OCI-M2 (cell line): ENCODE measurements at regions not wholly inside any gene's neighbourhood (a gene's known extent, or its start where the extent isn't known, plus 50 kb on each side); places are given as distances from the start of the nearest gene placed in this dataset.

Source experiments
- DNase-seq: peaks from one replicate; lab custom pipeline; 2025; ENCODE audit not compliant: unreplicated experiment; lab: John Stamatoyannopoulos, UW

DNA sequence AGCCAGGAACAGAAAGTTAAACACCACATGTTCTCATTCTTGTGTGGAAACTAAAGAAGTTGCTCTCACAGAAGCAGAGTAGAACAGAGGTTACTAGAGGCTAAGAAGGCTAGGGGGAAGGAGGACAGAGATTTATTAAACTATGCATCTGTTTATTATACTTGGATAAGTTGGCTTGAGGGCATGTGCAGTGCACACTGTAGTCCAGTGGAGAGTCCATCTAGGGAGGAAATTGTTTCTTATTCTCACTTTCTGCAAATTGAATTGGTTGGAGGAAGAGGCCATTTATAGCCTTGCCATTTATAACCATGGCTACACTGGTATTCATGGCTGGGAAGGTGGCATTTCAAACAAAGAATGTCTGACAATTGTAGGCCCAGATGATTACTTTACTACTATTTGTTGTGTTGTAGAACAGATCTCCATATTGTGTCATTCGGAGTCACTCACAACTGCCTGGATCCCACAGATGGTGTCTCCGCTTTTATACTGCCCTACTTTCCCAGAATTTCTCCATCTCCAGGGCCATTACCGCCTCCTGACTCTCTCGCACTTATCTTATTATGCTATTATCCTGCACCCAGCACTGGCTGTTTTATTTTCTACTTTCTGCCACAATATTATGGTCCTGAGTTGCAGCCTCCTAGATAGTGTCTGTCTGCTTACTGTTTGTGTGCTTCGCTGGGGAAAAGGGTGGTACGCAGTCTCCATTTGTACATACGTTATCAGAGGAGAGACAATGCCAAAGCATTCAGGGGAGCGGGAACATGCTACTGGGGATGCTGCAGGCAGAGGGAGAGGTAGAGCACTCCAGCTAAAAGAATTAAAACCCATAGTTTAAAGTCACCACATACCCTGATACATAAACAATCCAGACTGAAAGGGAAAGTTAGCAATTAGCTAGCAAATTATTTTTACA lies 169.3 kb upstream of the BLID start:
- no peak for DNase-seq

DNA sequence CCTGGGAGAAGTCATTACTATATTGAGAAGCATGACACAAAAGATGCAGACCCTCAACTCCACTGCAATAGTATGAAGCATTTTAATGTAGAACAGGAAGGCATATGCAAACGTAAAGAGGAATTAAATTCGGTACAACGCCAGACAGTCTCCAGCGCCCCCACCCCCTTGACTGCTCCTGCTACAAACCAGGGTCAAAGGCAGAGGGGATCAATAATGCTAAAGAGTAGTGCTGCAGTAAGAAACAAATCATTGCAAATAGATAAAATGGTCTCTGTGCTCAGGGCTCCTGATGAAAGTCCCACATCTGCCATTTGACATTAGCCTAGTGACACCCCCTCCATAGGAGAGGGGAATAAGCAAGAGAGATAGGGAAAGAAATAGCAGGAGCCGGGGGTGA lies 164.9 kb upstream of the BLID start:
- no peak for DNase-seq

DNA sequence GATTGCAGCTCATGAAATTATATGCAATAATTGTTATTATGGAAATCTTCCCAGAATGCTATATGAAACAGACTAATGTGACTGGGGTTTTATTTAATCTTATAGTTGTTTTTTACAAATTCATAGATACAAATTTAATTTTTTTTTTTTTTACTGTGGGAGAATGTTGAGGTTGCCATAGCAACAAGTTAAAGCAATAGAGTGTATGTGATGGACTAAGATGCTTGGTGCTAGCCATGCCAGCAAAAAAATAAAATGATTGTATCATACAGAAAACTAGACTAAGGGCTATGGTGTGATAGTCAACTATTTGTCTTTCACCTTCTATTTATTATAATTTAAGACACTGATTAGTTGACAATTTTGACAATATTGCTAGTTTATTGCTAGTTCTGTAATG lies 163.2 kb upstream of the BLID start:
- DNase-seq, result no peak

DNA sequence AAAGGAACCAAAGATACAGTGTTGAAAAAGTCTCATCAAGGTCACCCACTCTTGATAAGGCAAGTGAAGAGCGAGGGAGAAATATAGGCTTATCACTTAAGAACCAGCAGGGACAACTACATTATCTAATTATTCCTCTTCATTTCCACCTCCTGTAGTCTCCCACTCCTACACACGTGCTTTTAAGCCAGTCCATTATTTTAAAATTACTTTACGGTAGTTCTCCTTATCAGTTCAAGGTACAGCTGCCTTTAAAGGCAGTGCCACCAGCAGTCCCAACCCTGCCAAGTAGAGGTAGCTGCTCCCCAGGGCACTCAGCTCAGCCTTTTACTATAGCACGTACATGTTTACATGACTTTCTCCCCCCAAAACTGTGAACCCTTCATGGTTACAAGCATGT lies 161.5 kb upstream of the BLID start:
- no peak for DNase-seq

DNA sequence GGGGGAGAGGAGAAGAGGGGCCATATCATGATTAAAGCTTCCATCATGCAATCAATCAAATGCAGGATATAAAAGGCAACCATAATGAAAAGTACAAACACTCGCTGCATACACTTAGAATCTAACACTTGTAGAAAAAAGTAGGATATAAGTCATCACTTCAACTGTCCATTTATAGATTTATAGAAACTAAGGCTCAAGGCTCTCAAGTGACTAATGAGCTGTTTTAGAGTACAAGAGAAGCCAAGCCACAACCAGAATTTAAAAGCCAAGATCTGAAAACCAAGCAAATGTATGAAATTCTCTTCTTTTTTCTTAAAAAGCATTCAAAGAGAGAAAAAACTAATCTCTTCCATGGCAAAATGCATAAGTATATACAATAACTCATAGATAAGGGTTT lies 160.2 kb upstream of the BLID start:
- DNase-seq, result no peak

DNA sequence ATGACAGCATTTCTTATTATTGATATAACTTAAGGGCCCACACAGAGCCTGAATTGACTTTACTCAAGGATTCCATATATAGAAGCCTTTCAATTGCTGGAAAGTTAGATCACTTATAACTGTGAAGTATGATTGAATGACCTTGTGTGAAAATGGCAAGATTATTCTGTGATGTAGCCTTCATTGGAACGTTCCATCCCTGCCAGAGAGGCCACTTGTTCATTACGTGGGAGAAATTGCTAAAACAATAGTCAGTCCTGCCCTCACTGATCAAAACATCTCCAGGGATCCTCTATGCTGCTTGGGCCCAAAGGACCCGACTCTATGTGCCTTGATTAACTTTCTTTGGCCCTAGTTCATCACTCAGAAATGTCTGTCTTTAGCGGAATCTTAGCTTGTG lies 159.5 kb upstream of the BLID start:
- DNase-seq, result no peak

DNA sequence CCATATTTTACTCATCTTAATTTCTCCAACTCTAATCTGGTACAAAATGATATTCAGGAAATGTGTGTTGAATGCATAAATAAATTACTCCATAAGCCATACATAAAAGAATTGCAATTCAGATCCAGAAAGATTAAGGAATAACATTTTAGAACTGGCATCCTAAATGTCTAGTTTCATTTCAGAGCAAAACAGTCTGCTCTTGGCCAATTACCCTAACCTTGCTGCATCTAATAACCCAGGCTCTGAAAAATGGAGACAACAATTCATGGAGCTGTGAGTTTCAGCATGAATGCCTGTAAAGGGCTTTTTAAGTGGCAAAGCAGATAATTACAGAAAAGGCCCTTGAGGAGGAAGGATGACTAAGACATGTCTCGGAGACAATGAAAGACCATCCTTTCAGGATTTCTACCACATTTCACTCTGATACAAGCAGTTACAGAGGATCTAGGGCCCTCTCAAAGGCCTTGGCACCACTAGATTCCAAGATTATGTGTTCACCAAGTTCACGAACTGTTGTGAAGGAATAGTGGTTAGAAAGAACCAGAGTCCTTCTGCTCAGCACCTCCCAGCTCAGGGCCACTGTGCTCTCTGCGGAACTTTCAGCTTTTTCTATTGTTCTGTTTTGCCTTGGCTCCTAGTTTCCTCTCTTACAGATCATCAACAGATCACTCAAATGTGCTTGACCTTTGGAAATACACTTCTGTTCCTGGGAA lies 157.6 kb upstream of the BLID start:
- no peak for DNase-seq

DNA sequence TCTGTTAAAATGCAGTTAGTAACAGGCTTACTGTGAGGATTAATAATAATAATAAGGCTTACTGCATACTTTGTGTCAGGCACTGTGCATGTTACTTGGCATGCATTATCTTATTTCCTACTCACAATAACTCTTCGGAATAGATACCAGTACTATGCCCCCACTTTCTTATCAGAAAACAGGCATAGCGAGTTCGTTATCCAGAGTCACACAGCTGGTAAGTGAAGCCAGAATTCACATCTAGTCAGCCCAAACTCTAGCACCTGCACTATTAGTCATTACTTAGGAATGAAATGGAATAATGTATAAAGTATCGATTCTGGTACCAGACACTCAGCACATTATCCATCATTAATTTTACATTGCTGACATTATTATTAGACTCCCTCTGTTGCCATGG lies 155.7 kb upstream of the BLID start:
- DNase-seq, result no peak

DNA sequence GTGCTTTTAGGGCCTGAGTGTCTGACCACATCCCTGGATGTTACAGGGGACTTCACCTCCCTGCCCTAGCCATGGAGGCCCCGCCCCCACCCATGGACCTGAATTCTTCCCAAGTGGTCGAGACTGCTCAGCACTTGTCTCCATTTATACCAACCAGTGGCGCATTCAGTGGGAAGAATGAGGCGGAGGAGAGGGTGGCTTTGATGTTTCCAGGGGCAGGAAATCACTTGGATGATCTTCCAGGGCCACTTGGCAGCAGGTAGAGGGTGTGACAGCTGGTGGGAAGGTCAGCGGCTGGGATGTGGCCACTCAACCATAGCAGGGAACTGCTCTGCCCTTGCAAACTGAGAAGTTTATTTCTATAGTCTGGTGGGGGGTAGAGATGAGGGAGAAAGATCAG lies 155.1 kb upstream of the BLID start:
- DNase-seq, result no peak

DNA sequence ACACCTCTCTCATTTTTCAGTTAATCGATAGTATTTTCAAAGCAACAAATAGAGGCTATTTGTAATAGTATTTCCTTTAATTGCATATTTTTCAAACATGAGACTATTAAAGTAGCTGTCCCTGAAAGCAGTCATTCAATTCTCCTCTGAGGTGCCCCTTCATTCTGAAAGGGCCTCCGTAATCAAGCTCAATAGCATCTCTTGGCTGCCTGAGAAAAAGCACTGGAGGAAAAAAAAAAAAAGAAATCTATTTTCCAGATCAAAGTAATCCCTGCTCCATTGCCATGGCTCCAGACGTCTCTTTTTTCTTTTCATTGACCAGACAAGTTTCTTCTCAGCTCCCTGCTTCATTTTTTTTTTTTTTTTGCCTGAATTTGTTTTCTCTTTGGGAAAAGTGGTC lies 154.5 kb upstream of the BLID start:
- no peak for DNase-seq

DNA sequence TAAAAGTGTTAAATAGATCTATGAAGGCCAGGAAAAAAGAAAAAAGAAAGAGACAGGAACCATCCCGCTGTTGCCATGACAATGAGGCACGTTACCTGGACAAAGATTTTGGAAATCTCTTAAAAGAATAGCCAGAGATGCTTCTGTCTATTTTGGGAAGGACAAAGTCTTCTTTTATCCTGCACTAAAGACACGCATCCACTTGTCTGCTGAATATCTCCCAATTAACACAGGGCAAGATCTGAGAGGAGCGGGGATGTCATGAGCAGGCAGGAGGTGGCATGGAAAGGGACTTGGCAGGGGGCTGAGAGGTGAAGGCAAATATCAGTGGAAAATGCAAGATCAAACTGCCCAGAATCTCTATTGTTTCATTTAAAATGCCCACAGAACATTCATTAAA lies 153.8 kb upstream of the BLID start:
- no peak for DNase-seq

DNA sequence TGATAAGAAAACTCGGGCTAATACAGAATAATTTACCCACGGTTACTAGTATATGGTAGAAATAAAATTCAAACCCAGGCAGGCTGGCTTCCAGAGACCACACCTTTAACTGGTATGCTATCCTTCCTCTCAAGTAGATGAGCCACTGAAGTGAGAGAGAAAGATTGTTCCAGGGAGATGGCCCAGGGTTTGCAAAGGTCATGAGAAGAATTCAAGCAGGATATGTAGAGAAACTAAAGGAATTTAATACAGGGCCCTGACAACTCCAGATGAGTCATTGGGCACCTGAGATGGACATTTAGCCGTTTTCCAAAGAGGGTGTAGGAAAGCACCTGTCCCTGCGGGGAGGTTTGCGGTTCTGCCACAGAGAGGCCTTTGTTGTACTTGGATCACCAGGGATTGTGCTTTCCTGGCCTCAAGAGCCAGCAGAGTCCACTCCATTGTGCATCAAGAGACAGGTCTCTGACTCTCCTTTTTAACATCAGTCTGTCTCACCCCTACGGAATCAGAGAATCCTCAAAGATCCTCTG lies 152.7 kb upstream of the BLID start:
- DNase-seq, result no peak

DNA sequence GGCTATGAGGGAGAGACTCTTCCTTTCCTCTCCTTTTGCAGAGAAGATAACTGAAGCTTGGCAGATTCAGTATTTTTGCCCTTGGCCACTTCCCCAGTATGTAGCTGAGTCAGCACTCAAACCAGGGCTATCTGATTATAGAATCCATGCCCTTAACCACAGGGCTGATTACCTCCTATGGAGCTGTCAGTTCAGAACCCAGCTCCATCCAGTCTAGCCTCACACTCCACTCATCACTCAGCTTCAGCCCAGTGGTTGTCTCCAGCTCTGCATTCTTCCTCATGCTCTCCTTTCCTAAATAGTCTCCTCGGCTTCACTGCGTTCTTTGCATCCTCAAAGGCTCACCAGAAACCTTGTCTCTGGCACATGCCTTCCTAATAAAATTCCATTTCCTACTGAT lies 151.6 kb upstream of the BLID start:
- no peak for DNase-seq

DNA sequence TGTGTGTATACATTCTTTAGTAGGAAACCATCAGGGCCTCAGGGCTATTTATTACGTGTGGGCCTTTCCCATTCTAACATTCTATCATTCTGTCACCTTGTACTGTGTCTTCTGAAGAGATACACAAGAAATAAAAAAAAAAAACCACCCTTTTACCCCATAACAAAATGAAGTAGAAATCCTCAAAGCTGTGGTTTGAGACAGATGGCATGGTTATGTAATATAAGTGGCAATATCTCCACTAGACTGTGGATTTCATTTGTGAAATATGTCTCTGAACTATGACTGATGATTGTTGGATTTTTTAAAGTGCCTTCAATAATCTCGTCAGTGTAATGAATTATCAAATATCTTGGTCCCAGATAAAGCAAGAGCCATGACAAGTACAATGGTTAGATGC lies 150.0 kb upstream of the BLID start:
- DNase-seq, result no peak

DNA sequence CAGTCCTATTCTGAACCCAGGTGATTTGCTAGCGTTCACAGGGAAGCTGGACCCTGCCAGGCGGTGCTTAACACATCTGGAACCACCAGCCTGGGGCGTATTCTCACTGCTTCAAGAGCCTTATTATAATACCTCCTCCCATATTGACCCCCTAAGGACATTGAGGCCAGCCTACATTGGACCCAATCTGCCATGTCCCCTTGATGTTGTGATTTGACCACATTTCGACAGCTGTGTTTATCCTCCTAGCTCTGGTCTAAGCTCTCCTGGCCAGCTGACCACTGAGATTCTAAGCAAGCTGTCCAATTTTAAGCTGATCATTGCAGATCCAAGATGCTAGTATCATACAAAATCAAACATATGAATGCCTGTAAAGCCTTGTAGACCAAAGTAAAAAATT lies 148.1 kb upstream of the BLID start:
- no peak for DNase-seq

DNA sequence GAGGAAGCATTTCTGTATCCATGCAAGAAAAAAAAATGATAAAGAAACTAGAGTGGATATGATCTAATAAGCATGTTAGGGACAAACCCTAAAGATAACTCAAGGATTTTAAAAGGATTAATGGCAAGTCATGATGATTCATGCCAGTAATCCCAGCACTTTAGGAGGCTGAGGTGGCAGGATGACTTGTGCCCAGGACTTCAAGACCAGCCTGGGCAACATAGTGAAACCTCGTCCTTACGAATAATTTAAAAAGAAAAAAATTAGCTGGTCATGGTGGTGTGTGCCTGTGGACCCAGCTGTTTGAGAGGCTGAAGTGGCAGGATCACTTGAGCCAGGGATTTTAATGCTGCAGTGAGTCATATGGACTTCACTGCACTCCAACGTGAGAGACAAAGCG lies 145.5 kb upstream of the BLID start:
- no peak for DNase-seq

DNA sequence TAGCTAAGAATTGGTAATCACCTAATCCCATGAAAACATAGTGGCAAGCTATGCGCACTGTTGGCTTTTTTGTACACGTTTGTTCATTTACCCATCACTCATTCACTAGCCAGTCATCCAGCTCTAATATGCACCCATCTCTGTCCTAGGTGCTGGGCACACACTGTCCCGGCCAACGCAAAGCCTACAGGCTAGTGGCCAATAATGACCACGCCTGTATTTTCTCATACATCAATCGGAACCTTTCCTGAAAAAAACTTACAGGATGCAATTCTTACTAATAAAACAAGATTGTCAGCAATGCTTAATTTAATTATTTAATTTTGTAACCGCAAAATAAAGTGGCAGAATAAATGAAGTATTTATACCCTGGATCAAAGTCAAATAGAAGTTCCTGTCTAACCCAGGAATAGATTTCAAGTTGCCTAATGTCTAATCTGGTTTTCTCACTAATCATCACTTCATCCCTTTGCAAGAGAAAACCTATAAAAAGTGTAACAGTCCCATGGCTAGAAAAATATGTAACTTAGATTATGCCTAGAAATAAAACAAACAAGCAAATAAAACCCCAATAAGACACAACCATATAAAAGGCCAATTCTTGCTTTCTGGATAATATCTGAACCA lies 143.3 kb upstream of the BLID start:
- no peak for DNase-seq

DNA sequence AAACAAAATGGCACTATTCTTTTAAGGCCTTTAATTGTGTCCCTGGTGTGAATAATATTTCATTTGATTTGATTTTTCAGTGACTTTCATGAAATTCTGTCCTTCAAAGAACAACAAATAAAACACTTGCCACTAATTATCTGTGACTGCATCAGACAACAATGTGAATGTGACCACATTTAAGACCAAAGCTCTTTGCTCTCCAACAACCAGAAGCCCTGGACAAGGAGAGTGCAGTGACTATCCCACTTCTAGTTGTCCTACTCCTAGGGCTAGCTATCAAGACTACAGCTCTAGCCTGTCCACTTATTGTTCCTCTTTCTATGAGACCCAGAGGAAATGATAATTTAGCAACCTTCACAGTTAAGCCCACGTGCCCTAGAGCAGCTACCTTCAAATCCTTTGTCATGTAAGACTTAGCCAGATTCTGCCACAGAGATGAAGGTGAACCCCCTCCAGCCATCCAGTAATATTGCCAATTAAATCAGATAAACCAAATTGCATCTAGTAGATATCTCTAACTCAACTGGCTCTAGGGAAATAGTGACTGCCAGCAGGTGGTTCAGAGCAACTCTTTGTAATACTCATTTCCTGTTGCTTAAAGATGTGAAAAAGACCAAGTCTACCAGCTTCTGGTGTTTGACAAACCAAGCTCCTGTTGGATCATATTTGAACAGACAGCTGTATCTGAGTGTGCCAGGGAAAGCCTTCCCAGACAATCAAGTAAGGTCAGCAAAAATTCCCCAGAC lies 142.6 kb upstream of the BLID start:
- DNase-seq, result no peak

DNA sequence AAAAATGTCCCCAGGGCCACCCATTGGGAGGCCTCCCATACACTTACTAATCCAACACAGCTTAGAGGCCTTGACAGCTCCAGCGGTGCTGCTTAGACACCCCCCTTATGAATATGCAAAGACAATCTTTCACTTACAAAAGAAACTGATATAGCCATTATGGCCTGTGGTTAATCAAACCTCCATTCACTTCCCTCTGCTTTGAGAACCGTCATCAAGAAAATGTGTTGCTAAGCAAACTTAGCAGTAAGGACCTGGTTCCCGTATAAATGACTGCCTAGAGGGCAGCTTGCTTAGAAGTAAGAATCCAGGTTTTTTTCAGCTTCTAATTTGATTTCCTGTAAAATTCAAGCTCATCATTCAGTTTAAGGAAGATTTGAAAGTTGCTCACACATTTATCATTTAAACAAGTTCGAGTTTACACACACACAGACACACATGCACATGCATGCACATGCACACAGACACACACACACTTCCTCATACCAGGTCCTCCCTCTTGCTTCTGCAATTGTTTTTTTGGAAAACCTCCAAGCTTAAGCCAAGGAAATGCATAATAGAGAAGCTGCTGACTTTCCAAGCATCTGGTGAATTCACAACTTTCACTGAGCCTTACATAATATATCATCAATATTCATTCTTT lies 137.7 kb upstream of the BLID start:
- no peak for DNase-seq

DNA sequence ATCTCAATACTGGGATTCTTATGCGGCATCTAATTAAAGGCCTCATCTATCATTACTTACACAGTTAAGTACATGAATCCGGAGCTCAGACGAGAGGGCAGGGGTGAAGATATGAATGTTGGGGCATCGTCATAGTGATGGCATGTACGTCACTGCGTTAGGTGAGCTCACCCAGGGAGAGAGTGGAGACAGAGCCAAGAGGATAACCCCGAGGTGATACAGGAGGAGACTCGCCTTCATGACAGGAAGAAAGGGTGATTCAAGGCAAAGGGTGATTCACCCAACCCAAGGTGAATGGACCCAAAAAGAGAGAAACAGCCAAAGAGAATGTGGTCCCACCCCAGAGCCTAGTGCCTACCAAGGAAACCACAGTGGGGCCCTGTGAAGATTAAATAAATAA lies 132.9 kb upstream of the BLID start:
- DNase-seq, result no peak

DNA sequence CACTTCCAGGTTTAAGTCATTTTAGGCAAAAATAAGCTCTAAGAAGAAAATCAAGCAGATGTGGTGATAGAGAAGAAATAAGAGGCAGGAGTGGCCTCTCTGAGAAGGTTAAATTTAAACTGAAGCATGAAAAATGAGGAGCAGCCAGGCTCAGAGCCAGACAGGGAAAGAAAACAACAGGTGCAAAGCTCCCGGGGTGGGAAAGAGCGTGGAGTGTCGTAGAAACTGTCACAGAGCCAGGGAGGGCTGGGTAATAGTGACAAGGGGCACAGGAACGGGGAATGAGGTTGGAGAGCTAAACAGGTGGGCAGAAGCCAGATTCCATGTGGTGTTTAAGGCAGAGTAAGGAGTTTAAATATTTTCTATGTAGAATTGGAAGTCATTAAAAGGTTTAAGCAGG lies 132.1 kb upstream of the BLID start:
- no peak for DNase-seq
